ENCODE measurements at regions not wholly inside any gene's neighbourhood (a gene's known extent, or its start where the extent isn't known, plus 50 kb on each side); places are given as distances from the start of the nearest gene placed in this dataset.
"Not testable (repeated sequence)": the region's sequence is repeated elsewhere in the genome, so short reads cannot be mapped to it uniquely, and the experiment has no call there.

DNA sequence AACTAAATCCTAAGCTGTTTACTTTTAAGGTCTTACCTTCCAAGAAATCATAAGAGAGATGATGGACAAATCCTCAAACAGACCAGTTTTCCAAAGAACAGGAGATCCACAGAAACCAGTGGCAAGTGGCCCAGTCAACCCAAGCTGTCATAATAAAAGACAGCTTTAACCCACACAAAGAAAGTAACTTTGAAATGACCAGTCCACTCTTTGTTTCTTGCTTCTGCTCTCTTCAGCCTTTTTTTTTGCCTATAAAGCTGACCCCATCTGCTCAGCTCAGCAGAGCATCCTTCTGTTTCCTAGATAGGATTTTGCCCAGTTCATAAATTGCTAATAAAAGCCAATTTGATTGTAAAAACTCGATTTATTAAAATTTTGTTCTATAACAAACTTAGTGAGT lies 299.4 kb downstream of the OXSM start:
- POLR2A ChIA-PET: no interaction called here
- intact Hi-C loops (cut with micrococcal nuclease): no loop called here
- no peak overlapping the region for H3K27ac Mint-ChIP-seq
- no peaks in the 10 kb centered on the region for H3K27me3 Mint-ChIP-seq
- H3K36me3 Mint-ChIP-seq (ENCODE audit: low read depth): no peaks in the 10 kb centered on the region
- TF ChIP-seq, protein P1, sequence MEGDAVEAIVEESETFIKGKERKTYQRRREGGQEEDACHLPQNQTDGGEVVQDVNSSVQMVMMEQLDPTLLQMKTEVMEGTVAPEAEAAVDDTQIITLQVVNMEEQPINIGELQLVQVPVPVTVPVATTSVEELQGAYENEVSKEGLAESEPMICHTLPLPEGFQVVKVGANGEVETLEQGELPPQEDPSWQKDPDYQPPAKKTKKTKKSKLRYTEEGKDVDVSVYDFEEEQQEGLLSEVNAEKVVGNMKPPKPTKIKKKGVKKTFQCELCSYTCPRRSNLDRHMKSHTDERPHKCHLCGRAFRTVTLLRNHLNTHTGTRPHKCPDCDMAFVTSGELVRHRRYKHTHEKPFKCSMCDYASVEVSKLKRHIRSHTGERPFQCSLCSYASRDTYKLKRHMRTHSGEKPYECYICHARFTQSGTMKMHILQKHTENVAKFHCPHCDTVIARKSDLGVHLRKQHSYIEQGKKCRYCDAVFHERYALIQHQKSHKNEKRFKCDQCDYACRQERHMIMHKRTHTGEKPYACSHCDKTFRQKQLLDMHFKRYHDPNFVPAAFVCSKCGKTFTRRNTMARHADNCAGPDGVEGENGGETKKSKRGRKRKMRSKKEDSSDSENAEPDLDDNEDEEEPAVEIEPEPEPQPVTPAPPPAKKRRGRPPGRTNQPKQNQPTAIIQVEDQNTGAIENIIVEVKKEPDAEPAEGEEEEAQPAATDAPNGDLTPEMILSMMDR (IDR thresholded peaks at IDR 0.05): no peak
- CTCF ChIA-PET: interaction anchor here (1.3 kb wide), 1 partner anchor 17 kb away, joined by 4 read pairs; no protein-coding TSS in a partner anchor
- H3K4me3 Mint-ChIP-seq: no peak overlapping the region
- no peak for ATAC-seq
- H3K4me1 Mint-ChIP-seq (ENCODE audit: low read depth): no peaks in the 10 kb centered on the region
- peaks cover 12% of the 10 kb centered on the region for H3K9me3 Mint-ChIP-seq
- DNase-seq: no peak

DNA sequence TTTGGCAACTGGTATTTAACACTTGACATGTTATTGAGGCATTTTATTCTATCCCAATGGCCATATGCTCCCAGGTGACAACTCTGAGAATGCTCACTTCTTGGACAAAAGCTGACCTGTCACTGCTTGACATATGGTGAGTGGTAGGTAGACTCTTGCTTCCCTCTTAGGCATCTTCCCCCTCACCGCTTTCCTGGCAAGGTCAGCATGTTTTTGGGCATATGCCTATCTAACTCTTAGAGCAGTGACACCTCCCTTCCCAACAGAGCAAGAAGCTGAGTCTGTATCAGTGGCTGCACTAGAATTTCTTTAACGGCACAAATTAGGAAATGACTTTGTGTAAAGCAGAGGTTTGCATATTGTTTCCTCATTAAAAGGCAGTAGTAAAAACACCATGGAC lies 300.7 kb downstream of the OXSM start:
- TF ChIP-seq, protein P1 (IDR thresholded peaks at IDR 0.05): no peak
- POLR2A ChIA-PET: no interaction called here
- peaks cover 14% of the 10 kb centered on the region for H3K9me3 Mint-ChIP-seq

DNA sequence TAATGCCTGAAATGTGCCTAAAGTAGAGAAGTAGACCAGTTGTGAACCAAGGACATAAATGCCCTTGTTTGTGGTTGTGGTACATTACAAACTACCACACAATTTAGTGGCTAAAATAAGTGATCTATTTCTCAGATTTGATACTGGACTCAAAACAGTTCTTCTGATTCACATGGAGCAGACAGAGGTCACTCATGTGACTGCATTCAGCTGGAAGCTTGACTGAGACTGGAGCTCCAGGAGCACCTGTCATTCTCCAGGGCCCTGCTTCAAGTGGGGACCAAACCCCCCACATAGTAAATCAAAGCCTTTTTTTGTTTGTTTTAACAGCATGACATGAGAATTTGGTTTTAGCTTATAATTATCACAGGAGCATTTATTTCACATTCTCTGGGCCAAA lies 301.2 kb downstream of the OXSM start:
- Mint-ChIP-seq H3K27me3 (no peaks in the 10 kb centered on the region), H3K27ac (no peak overlapping the region), H3K9me3 (peaks cover 16% of the 10 kb centered on the region), H3K36me3 (ENCODE audit: low read depth) (no peaks in the 10 kb centered on the region), H3K4me1 (ENCODE audit: low read depth) (no peaks in the 10 kb centered on the region), H3K4me3 (no peak overlapping the region)
- TF ChIP-seq, protein P1 (IDR thresholded peaks at IDR 0.05): no peak
- DNase-seq (no peak), ATAC-seq (no peak)
- POLR2A ChIA-PET: no interaction called here
- CTCF ChIA-PET: no interaction called here
- intact Hi-C loops (cut with micrococcal nuclease): no loop called here

More for the DNA sequence above, 300.7 kb downstream of the OXSM start:
- DNase-seq (no peak), ATAC-seq (no peak)
- CTCF ChIA-PET: no interaction called here
- intact Hi-C loops (cut with micrococcal nuclease): no loop called here
- H3K36me3 Mint-ChIP-seq (ENCODE audit: low read depth): no peaks in the 10 kb centered on the region
- H3K27me3 Mint-ChIP-seq: no peaks in the 10 kb centered on the region
- H3K4me3 Mint-ChIP-seq: no peak overlapping the region
- H3K27ac Mint-ChIP-seq: no peak overlapping the region
- H3K4me1 Mint-ChIP-seq (ENCODE audit: low read depth): no peaks in the 10 kb centered on the region

DNA sequence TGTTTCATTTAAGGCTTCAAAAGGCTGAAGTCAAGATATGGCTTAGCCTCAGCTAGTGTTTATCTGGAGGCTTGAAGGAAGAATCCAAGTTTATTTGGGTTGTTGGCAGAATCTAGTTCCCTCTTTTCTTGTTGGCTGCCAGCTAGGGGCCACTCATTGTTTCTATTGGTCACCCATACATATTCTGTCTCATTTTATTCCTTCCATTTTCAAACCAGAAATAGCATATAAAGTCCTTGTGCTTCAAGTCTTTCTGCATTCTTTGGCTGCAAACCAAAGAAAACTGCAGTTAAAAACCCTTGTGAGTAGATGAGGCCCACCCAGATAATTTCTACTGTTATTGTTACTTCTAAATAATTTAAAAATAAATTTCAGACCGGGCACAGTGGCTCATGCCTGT lies 301.7 kb downstream of the OXSM start:
- Mint-ChIP-seq H3K4me3 (no peak overlapping the region), H3K4me1 (ENCODE audit: low read depth) (no peaks in the 10 kb centered on the region), H3K27me3 (no peaks in the 10 kb centered on the region), H3K36me3 (ENCODE audit: low read depth) (no peaks in the 10 kb centered on the region), H3K9me3 (peaks cover 16% of the 10 kb centered on the region), H3K27ac (no peak overlapping the region)
- ChIA-PET POLR2A (no interaction called here), CTCF (no interaction called here)
- DNase-seq (no peak), ATAC-seq (no peak)
- intact Hi-C loops (cut with micrococcal nuclease): no loop called here
- TF ChIP-seq, protein P1 (IDR thresholded peaks at IDR 0.05): no peak

DNA sequence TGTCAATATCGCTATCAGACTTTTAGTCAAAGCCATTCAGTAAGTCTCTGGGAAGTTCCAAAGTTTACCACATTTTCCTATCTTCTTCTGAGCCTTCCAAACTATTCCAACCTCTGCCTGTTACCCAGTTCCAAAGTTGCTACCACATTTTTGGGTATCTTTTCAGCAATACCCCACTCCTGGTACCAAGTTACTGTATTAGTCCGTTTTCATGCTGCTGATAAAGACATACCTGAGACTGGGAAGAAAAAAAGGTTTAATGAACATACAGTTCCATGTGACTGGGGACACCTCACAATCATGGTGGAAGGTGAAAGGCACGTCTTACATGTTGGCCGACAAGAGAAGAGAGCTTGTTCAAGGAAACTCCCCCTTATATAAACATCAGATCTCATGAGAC lies 307.2 kb downstream of the OXSM start:
- H3K9me3 Mint-ChIP-seq: peaks cover 35% of the 10 kb centered on the region
- CTCF ChIA-PET; H3K27ac Mint-ChIP-seq; POLR2A ChIA-PET; H3K4me3 Mint-ChIP-seq; H3K4me1 Mint-ChIP-seq (ENCODE audit: low read depth); H3K27me3 Mint-ChIP-seq; DNase-seq; H3K36me3 Mint-ChIP-seq (ENCODE audit: low read depth); intact Hi-C loops (cut with micrococcal nuclease); ATAC-seq: not testable (repeated sequence)

DNA sequence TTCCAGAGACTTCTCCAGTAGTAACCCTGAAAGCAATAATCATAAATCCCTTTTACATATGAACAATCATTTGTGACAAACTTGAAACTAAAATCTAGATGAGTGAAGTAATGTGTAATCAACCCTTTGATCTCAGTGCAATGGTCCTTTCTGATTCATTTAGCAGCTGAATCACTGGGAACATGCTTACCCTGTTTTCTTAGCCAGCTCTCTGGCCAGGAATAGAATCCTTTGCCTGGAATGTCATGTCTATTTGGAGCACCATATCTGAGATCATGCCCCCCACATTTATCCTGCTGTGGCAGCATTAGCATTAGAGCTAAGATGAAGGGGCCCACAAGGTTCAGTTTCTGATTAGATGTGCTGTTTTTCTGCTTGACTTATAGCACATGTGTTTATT lies 309.8 kb downstream of the OXSM start:
- no peaks in the 10 kb centered on the region for H3K4me1 Mint-ChIP-seq (ENCODE audit: low read depth)
- POLR2A ChIA-PET: no interaction called here
- intact Hi-C loops (cut with micrococcal nuclease): no loop called here
- peaks cover 35% of the 10 kb centered on the region for H3K9me3 Mint-ChIP-seq
- no peak overlapping the region for H3K27ac Mint-ChIP-seq
- no peak overlapping the region for H3K4me3 Mint-ChIP-seq
- no peak for DNase-seq
- H3K36me3 Mint-ChIP-seq (ENCODE audit: low read depth): no peaks in the 10 kb centered on the region
- H3K27me3 Mint-ChIP-seq: no peaks in the 10 kb centered on the region
- no peak for ATAC-seq
- TF ChIP-seq, protein P1 (IDR thresholded peaks at IDR 0.05): no peak
- CTCF ChIA-PET: no interaction called here

Measured in activated CD8-positive, alpha-beta T cell treated with anti-CD3 and anti-CD28 coated beads for 36 hours (primary cell).